Ammon's horn (tissue), 1 donor: ENCODE measurements at regions not wholly inside any gene's neighbourhood (a gene's known extent, or its start where the extent isn't known, plus 50 kb on each side); places are given as distances from the start of the nearest gene placed in this dataset.
"Not testable (repeated sequence)": the region's sequence is repeated elsewhere in the genome, so short reads cannot be mapped to it uniquely, and the experiment has no call there.

ENCODE experiments used
- DNase-seq: peaks from one replicate; pipeline ENCODE4 v3.0.0-alpha.2; 2016; ENCODE audit warnings: low spot score

DNA sequence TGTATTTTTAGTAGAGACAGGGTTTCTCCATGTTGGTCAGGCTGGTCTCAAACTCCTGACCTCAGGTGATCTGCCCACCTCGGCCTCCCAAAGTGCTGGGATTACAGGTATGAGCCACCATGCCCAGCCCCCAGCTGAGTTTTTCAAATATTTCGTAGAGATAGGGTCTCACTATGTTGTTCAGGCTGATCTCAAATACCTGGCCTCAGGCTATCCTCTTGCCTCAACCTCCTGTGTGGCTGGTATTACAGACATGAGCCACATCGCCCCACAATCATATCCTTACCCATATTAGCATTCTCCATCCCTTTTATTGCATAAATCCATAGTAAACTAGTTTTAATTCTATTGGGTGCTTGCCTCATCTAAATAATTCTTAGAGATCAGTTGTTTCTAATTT, 157.6 kb upstream of the HEY2 start:
- not testable (repeated sequence) for DNase-seq

DNA sequence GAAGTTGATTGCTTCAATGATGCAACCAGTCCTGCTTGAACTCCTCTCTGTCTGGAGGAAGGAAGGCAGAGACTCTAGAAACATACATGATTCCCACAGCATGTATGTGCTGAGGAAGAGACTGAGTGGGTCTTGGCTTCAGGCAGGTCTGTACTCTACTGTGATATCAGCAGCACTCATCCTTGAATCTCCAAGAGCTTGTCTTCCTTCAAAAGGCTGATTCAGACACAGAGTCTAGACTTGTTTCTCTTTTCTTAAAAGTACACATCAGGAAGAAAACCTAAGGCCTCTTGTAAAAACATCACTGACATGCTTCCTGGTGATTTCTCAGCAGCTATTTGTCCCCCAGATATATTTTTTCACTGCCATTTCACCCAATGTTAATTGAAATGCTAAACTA, 155.7 kb upstream of the HEY2 start:
- no peak for DNase-seq

DNA sequence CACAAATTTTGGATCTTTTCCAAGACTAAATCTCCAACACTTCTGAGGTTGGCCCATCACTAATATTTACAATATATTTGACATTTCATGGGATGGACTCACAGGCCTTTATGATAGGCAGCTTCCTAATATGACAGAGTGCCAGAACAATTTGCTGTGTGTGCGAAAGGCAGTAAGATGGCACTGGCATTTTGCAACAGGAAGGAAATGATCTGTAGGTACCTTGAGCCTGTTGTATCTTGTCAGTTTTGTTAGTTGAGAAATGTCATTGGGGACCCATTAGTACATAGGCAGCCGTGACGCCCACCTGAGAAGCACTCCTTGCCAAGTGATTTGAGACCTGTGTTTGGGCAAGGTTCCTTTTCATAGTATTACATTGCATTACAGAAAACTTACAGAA, 153.4 kb upstream of the HEY2 start:
- DNase-seq = no peak

DNA sequence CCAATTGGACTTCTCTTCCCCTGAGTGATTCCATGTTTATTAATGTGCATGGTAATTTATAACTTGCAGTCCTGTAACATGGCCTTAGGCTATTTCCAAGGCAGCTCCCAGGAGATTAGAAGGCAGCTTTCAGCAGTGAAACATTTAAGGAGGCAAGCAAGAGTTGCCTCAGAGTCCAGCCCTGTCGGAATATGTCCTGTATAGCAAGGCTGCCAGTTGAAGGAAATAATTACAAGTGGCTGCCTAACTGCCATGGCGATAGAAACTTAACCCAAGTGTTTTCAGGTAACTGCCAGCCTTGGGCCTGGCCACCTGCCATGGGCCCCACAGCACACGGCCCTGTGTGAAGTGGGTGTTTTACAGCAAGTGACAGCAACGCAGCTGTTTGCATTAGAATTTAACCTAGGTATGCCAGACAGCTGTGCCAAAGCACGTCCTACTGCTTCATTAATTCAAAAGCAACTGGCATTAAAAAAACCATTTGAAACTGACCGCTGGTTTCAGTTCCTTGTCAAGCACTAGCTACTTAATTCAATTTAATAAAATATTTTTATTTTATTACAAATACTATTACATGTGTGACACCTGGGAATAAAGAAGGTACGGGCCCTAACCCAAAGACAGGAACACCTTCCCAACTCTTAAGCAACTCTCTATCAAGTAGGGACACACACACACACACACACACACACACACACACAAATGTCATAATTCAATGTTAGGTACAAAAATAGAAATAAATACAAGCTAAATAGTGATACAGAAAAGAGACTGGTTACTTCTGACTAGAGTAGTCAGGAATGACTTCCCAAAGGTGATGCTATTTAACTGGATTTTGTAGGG, 151.8 kb upstream of the HEY2 start:
- DNase-seq = no peak

DNA sequence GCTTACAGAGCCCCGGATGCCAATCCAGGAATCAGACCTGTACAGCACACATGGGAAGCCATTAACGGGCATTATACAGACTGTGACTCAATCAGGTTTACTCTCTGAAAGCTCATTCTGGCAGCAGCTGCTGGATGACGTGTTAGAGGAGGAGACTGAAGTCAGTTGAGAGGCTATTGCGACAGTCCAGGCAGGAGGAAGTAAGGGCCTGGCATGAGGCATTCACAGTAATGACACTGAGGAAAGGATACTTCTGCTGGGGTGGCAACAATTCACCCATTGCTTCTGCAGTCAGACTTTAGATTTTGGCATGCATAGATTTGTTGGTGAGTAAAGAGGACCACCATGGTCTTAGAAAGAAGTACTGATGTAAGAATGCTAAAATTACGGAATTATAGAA, 151.0 kb upstream of the HEY2 start:
- no peak for DNase-seq

DNA sequence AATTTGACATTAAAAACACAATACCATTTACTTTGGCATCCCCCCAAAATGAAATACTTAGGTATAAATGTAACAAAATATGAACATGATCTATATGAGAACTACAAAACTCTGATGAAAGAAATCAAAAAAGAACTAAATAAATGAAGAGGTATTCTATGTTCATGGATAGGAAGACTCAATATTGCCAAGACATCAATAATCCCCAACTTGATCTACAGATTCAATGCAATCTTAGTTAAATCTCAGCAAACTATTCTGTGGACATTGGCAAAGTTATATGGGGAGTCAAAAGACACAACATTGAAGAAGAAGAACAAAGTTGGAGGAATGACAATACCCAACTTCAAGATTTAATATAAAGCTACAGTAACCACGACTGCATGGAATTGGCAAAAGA, 145.2 kb upstream of the HEY2 start:
- DNase-seq = no peak

DNA sequence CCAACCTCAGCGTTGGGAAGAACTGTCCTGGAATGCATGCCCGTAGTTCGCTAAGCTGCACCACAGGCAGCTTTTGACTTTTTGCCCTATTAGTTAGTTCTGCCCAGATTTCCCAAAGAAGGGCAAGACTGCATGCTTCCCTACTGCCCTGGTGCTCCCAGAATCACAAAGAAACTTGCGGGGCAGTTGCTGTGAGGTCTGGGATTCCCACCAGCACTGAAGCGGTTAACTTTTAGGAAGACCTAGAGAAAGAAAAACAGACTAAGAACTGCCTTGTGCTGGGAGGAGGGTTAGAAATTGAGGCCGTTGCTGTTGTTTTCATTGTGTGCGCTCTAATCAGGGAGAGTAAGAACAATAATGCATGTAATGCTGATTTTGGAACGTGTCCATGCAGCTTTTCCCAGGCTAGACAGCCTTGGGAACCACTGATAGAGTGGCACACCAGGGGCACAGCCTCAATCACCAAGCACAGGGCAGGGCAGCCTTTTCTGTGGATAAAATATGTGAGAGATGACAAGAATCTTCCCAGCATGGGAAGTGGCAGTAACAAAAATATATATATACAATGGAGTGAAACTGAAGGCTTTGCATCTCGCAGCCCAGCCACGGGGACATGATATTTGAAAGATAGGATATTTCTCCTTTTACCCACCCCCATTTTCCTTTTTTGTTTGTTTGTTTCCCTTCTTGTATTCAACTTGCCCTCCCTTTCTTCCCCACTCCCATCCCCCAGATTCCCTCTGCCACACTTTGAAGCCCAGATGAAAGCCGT, 137.7 kb upstream of the HEY2 start:
- DNase-seq = peak; percentile 74

DNA sequence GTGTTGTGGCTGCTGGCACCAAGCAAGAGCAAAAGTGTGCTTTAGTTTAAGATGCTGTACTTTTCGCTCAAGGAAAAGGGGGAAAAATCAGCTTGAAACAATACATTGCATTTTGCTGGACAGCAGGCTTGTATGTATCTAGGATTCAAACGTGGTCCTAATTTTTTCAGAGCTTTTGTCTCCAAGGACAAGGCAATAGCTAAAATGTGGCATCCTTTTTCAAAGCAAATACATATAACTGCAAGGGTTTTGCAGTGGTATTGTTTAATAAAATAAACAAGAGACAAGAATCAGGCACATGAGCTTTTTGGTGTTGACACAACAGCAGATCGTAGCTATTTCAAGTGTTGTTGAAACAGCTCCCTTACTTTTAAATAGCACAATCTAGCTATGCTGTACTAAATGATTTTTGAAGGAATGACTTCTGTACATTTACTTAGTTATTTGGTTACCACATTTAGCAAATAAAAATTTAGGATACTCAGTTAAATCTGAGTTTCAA, 137.0 kb upstream of the HEY2 start:
- DNase-seq = no peak

DNA sequence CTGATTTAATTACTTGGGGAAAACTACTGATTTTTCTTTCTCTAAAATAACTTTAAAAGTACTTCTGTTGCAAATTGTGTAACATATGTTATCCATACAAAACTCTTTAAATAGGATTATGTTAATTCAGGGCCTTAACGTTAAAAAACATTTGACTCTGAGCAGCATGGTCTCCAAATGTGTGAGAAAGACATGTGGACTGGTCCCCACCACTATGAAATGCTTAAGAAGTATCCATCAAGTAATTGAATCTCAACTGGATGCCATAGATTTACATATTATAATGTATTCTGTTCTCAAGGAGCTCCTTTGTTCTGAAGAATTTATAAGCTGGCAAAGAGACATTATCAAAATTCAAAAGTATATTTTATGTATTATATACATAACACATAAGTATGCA, 130.8 kb upstream of the HEY2 start:
- no peak for DNase-seq

DNA sequence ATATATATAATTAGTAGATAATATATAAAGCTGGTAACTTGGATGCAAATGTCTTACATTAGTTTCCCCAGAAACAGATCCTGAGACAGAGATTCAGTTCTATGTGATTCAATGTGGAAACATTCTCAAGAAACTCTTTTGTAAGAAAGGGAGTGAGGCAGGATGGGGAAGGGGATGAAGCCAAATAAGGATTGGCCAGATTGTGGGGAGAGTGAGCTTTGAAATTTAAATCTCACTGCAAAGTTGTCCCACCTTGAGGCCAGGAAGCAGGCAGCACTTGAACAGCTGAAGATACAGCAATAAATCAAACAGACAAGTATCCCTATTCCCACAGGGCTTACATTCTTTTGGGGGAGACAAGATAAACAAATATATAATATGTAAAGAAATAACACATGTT, 126.3 kb upstream of the HEY2 start:
- no peak for DNase-seq

DNA sequence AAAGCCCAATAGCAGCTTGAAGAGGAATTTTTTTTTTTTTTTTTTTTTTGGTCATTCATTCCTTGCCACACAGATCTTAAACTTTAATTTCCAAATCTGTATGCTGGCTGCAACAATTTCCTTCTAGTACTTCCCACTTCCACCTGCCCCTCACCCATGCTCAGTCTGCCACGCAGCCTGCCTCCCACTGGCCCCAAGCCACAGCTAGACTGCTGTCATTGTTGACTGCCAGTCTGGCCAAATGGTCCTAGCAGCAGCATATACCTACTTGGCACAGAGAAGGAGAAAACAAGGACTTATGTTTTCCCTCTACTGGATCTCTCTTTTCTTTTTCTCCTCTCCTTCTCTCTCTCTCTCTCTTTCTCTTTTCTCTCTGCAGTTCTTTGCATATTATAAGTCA, 118.3 kb upstream of the HEY2 start:
- no peak for DNase-seq

DNA sequence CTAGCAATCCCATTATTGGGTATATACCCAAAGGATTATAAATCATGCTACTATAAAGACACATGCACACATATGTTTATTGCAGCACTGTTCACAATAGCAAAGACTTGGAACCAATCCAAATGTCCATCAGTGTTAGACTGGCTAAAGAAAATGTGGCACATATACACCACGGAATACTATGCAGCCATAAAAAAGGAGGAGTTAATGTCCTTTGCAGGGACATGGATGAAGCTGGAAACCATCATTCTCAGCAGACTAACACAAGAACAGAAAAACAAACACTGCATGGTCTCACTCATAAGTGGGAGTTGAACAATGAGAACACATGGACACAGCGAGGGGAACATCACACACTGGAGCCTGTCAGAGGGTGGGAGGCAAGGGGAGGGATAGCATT, 113.4 kb upstream of the HEY2 start:
- DNase-seq = not testable (repeated sequence)

DNA sequence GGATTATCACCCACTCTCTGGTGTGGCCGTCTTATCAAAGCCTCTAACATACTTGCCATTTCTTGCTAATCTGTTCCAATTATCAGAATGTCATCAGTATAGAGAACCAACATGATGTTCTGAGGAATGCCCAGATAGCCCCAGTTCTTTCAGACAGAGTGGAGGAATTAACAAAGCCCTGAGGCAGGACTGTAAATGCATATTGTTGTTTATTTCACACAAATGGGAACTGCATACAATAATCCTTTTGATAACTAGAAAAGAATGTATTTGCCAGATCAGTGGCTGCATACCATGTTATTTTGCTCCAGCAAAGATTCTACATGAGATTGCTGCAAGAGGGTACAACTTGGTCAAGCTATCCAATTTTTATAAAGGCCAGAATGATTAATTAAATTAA, 112.8 kb upstream of the HEY2 start:
- no peak for DNase-seq

DNA sequence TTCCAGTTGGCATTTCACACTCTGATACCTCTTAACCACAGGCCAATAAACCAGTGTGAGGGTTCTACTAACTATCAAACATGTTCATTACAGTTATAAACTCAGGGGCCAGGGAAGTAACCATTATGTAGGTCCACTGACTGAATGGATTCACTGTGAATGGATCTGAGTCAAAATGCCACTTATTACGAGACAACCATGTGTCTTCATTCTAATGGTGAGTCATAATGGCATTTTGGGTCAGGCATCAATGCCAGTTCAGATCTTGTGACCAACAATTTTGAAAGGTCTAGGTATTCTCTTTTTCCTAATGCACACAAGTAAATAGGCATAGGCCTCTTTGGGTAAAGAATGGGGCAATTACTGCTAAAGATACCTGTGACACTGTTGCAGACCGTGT, 112.2 kb upstream of the HEY2 start:
- no peak for DNase-seq

DNA sequence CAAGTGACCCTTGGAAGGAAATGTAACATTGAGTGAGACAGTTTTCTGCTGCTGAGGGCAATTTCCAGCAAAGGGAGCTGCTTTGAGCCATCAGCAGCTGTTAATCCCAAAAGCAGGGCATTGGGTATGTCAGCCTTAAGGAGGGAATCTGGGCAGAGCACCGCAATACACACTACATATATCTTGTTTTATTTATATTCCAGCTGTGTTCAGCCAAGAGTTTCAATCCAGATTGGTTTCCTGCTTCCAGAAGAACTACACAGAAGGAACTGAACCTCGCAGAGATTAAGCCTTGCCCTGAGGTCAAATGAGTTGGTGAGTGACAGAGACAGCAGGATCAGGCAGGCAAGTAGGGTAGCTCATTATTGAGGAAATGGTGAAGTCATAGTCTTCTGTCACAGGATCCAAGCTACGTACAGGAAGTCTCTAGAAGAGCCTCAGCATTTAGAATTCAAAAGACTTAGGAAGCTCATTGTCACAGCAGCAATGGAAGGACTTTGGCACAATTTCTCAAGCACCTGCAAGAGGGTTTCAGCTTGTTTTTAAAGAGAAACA, 109.9 kb upstream of the HEY2 start:
- DNase-seq = no peak

DNA sequence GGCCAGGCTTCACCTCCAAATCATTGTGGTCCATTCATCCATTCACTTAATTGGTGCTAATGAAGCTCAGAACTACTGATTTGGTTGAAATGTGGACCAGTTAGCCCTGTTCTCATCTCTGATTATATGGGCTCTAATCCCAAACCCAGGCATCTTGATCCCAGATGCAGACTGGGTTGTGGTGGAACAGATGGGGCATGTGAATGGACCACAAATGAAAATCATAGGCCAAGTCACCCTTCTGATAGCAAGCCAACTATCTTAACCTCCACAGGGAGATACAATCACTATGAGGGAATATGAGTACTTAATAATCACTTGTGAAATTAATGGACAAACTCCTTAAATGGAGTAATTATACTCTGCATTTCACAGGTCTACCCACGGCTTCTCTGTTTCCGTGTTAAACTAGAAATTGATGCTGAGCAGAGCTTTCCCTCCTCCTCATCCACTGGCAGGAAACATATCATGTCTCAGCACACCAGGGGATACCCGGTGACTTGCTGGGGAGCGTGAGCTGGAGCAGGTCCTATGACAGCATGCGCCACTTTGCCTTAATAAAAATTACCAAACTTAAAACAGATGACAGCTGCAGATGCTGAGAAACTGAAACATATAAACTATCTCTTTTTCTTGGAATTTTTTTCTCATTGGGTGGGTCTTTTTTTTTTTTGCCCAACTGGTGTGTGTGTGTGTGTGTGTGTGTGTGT, 108.8 kb upstream of the HEY2 start:
- peak; percentile 10 for DNase-seq

DNA sequence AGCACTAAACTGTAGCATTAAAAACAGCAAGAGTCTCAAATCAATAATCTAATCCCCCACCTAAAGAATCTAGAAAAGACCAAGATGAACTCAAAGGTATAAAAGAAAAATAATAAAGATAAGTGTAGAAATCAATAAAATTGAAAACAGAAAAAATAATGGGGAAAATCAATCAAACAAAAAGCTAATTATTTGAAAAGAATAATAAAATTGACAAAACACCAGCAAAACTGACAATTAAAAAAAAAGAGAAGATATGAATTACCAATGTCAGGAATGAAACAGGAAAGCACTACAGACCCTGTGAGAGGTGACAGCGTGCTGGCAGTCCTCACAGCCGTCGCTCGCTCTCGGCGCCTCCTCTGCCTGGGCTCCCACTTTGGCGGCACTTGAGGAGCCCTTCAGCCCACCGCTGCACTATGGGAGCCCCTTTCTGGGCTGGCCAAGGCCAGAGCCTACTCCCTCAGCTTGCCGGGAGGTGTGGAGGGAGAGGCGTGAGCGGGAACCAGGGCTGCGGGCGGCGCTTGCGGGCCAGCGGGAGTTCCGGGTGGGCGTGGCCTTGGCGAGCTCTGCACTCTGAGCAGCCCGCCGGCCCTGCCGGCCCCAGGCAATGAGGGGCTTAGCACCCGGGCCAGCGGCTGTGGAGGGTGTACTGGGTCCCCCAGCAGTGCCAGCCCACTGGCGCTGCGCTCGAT, 105.3 kb upstream of the HEY2 start:
- not testable (repeated sequence) for DNase-seq

DNA sequence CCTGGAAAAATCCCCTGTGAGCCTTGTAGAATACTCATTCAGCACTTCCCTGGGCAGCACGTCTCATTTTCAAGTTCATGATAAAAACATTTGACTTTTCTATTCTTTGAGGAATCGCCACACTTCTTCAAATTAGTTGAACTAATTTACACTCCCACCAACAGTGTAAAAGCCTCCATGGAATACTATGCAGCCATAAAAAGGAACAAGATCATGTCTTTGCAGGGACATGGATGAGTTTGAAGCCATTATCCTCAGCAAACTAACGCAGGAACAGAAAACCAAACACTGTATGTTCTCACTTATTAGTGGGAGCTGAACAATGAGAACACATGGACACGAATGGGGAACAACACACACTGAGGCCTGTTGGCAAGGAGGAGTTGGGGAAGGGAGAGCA, 102.0 kb upstream of the HEY2 start:
- DNase-seq = no peak

DNA sequence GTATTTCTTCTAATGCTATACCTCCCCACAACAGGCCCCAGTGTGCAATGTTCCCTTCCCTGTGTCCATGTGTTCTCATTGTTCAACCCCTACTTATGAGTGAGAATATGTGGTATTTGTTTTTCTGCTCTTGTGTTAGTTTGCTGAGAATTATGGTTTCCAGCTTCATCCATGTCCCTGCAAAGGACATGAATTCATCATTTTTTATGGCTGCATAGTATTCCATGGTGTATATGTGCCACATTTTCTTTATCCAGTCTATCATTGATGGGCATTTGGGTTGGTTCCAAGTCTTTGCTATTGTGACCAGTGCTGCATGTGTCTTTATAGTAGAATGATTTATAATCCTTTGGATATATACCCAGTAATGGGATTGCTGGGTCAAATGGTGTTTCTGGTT, 95.7 kb upstream of the HEY2 start:
- DNase-seq = not testable (repeated sequence)

DNA sequence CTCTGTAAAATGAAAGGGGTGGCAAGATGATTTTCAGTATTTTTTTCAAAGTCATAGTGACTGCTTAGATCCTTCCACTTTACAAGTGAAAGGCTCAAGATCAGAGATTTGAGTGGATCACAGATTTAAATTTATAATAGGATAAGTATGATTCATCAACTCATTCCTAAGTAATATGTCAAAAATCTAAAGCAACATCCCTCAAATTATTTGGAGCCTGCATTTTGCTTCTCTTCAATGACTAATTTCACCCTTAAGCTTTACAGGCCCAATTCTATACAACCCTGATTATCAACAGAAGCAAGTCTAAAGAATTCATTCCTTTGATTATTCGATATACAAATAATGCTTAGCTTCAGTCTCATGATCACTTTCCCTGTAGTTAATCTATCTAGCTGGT, 93.9 kb upstream of the HEY2 start:
- no peak for DNase-seq

DNA sequence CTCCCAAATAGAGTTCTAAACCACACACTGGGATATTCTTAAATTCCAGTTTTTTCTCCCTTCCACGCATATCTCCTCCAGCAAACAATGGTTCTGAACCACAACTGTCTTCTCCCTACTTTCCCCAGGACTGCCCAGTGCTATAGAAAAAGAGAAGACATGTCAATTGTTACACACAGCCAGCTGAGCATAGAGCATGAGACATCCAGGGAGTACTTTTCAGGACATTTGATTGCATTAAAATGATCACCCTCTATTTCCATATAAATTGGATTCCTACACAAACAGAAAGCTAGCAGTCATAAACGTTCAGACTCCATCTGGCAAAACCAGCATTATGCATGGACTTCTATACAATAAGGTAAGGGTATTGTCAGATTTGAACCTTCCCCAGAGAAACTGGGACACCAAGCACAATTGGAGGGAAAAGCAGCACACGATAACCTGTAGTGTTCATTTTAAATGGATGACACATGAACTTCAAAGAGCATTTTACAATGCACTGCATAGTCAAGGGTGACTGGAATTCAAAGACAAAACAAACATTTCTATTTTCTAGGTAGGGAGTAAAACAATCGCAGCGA, 93.1 kb upstream of the HEY2 start:
- DNase-seq = no peak
